ENCODE measurements at regions not wholly inside any gene's neighbourhood (a gene's known extent, or its start where the extent isn't known, plus 50 kb on each side); places are given as distances from the start of the nearest gene placed in this dataset.

DNA sequence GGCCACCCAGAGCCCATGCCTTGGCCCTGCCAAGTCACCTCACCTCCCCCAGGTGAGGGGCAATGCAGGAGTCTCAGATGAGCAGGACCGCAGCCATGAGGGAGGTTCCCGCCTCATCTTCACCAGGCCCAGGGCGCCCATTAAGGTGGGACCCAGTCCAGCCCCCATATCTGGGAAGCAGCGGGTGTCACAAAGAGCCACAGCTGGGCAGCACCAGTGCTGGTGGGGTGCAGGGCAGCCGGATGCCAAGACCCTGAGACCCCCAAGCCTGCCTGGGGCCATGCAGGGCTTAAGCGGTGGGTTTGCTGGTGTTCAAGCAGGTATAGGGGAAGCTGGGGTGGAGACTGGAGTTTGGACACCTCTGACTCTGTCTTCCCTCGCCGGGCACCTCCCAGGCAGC, 237.8 kb upstream of the GSE1 start:
- TF ChIP-seq, protein P1, sequence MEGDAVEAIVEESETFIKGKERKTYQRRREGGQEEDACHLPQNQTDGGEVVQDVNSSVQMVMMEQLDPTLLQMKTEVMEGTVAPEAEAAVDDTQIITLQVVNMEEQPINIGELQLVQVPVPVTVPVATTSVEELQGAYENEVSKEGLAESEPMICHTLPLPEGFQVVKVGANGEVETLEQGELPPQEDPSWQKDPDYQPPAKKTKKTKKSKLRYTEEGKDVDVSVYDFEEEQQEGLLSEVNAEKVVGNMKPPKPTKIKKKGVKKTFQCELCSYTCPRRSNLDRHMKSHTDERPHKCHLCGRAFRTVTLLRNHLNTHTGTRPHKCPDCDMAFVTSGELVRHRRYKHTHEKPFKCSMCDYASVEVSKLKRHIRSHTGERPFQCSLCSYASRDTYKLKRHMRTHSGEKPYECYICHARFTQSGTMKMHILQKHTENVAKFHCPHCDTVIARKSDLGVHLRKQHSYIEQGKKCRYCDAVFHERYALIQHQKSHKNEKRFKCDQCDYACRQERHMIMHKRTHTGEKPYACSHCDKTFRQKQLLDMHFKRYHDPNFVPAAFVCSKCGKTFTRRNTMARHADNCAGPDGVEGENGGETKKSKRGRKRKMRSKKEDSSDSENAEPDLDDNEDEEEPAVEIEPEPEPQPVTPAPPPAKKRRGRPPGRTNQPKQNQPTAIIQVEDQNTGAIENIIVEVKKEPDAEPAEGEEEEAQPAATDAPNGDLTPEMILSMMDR (IDR thresholded peaks at IDR 0.05), result no peak
- Mint-ChIP-seq H3K4me3 (no peak overlapping the region), H3K9me3 (no peaks in the 10 kb centered on the region), H3K27me3 (ENCODE audit: insufficient read depth) (peaks cover 6% of the 10 kb centered on the region), H3K36me3 (ENCODE audit: low read depth) (0 out of 2 replicates have a peak, but pooled peaks cover 5% of the 10 kb centered on the region), H3K27ac (no peak overlapping the region), H3K4me1 (ENCODE audit: low read depth) (peaks cover 45% of the 10 kb centered on the region)
- no peak for DNase-seq

DNA sequence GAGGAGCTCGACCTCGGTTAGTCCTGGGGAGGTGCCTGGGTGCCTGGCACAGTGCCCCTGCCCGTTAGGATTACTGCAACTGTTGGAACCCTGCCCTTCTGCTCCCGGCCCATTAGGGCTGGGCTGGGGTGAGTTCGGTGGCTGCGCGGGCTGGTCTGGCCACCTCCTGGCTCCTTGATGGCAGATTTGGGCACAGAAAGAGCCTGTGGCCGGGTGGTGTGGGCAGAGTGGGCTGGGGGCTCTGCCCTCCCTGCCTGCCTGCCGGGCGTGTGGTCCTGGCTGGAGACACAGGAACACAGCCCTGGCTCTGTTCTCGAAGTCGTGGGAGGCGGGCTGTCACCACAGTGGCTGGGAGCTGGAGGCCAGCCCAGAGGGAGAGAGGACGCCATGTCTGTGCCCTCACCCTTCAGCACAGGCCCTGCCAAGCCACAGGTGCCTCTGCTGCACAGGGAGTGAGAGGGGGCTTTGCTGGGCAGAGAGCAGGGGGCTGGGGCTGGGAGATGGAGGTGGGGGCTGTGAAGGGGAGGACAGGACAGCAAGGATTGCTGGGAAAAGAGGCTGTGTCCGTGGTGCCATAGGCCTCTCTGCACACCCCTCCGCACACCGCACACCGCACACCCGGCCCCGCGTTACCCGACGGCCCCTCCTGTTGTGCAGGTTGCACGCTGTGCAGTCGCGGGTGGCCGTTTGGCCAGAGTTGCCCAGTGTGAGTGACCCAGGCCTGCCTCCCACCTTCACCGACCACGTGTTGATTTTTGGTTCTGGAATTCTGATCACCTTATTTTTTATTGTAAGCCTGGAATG, 236.6 kb upstream of the GSE1 start:
- H3K27me3 Mint-ChIP-seq (ENCODE audit: insufficient read depth), result peaks cover 3% of the 10 kb centered on the region; the same call in 1 of the 2 replicates
- 0 out of 2 replicates have a peak, but pooled peaks cover 5% of the 10 kb centered on the region for H3K36me3 Mint-ChIP-seq (ENCODE audit: low read depth)
- no peak overlapping the region for H3K4me3 Mint-ChIP-seq
- no peak for DNase-seq
- no peak overlapping the region for H3K27ac Mint-ChIP-seq
- no peaks in the 10 kb centered on the region for H3K9me3 Mint-ChIP-seq
- TF ChIP-seq, protein P1 (IDR thresholded peaks at IDR 0.05), result no peak
- H3K4me1 Mint-ChIP-seq (ENCODE audit: low read depth), result peaks cover 39% of the 10 kb centered on the region

DNA sequence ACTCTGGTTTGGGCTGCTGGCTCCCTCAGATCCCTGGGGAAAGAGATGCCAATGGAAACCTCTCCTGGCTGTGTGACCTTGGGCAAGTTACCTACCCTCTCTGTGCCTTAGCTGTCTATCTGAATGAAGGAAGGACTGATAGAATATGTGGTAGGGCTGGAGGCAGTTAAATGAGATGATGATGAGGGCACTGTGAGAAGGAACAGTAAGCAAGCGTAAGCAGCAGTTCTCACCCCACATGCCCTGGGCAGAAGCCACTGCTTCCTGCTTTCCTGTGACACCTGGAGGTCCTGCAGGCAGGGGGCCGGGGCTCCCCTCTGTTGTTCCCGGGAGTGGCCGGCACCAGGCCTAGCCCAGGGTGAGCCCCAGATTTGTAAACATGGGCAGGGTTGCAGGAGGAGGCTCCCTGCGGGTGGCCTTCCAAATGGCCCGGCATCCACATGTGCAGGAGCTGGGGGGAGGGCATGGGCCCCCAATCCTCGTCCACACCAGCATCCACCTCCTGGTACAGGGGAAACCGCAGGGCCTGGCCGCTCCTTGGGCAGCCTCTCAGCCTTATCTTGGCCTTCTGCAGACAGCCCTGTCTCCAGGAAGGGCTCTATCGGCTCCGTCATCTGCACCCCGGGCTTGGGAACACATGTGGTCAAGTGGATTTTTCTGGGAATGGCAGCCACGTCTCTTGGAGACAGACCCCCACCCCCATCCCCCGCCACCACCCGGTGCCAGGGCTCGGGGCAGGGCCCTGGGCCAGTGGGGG, 235.6 kb upstream of the GSE1 start:
- no peak for DNase-seq
- no peak overlapping the region for H3K27ac Mint-ChIP-seq
- peaks cover 36% of the 10 kb centered on the region for H3K4me1 Mint-ChIP-seq (ENCODE audit: low read depth)
- TF ChIP-seq, protein P1 (IDR thresholded peaks at IDR 0.05), result no peak
- H3K9me3 Mint-ChIP-seq, result no peaks in the 10 kb centered on the region
- H3K27me3 Mint-ChIP-seq (ENCODE audit: insufficient read depth), result peaks cover 3% of the 10 kb centered on the region; the same call in 1 of the 2 replicates
- H3K4me3 Mint-ChIP-seq, result no peak overlapping the region
- 0 out of 2 replicates have a peak, but pooled peaks cover 5% of the 10 kb centered on the region for H3K36me3 Mint-ChIP-seq (ENCODE audit: low read depth)

DNA sequence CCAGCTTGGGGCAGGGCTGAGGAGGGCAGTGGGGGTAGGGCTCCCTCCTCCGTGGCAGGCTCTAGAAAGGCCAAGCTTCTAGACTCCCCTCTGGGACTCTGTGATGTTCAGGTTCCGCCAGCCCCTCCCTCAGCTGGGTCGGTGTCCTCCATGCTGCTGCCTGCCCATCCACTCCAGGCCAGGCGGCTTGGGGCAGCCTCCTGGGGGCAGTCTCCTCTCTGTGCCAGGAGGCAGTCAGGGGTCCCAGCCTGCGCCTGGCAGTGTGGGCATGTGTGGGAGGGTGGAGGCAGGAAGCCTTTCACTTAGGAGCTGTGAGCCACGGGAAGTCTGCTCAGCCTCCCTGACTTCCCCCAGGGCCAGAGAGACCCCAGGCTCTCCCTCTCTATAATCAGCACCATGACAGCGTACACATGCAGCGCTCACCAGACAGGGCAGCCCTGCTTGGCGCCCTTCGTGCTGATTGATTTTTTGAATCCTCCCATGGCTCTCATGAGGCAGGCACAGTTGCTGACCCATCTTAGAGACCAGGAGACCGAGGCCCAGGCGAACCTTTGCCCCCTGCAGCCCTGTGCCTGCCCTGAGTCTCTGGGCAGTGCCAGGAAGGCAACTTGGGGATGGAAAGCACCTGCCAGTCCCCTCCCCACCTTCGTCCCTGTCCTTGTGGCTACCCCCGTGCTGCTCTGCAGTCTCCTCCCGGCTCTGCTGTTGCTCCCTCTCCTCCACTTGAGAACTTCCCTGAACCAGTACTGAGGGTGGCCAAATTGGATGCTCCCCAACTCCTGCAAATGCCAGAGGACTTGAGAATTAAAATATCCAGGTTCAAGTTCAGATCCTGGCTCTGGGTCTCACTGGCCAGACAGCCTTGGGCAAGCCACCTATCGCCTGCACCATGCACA, 234.7 kb upstream of the GSE1 start:
- Mint-ChIP-seq H3K36me3 (ENCODE audit: low read depth) (peaks cover 11% of the 10 kb centered on the region), H3K27ac (no peak overlapping the region), H3K9me3 (no peaks in the 10 kb centered on the region), H3K4me1 (ENCODE audit: low read depth) (peaks cover 34% of the 10 kb centered on the region), H3K4me3 (no peak overlapping the region), H3K27me3 (ENCODE audit: insufficient read depth) (peaks cover 6% of the 10 kb centered on the region)
- TF ChIP-seq, protein P1 (IDR thresholded peaks at IDR 0.05), result no peak
- no peak for DNase-seq
